Gastrocnemius medialis (tissue), 4 donors: ENCODE measurements at regions not wholly inside any gene's neighbourhood (a gene's known extent, or its start where the extent isn't known, plus 50 kb on each side); places are given as distances from the start of the nearest gene placed in this dataset.

Experiments
- POLR2A ChIP-seq, 2 donors: fragments of 450-650 bp; IDR thresholded peaks; one replicate each; pipeline ENCODE4 v1.6.1; 2017; ENCODE audit warnings: antibody characterized with exemption in 2 of 2, mild to moderate bottlenecking in 2 of 2, moderate library complexity in 2 of 2
- TF ChIP-seq, protein P1 (sequence below), 5 experiments: fragments of 450-650 bp in 3 of 5; fragments of 200-600 bp in 2 of 5; sonication (generic) in 2 of 5; IDR thresholded peaks in 4 of 5; conservative IDR thresholded peaks in 1 of 5; 1 replicate in 4 of 5; 2 replicates in 1 of 5; pipeline ENCODE4 v1.5.1; 2016 to 2019; ENCODE audit warnings: antibody characterized with exemption in 5 of 5, mild to moderate bottlenecking in 3 of 5, moderate library complexity in 3 of 5

DNA sequence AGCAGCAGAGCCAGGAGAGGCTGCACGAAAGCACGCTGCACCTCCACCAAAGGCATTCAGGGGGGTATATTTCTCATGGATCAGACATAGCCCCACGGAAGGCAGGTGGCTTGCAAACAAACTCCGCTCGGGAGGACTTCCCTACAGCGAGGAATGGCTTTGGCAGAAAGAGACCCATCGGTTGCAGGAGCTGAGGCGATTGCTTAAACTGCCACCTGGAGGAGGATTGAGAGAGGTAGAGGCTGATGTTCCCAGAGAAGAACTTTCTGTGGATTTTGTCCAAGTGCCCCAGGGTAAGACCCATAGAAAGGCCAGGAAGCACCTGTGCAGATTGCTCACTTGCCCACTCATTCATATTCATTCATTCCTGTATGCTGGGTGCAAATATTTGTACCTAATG lies 89.1 kb downstream of the NEUROD6 start:
- TF ChIP-seq, protein P1, sequence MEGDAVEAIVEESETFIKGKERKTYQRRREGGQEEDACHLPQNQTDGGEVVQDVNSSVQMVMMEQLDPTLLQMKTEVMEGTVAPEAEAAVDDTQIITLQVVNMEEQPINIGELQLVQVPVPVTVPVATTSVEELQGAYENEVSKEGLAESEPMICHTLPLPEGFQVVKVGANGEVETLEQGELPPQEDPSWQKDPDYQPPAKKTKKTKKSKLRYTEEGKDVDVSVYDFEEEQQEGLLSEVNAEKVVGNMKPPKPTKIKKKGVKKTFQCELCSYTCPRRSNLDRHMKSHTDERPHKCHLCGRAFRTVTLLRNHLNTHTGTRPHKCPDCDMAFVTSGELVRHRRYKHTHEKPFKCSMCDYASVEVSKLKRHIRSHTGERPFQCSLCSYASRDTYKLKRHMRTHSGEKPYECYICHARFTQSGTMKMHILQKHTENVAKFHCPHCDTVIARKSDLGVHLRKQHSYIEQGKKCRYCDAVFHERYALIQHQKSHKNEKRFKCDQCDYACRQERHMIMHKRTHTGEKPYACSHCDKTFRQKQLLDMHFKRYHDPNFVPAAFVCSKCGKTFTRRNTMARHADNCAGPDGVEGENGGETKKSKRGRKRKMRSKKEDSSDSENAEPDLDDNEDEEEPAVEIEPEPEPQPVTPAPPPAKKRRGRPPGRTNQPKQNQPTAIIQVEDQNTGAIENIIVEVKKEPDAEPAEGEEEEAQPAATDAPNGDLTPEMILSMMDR (IDR thresholded peaks at IDR 0.05 in 4 of 5, conservative IDR thresholded peaks at IDR 0.05 in 1 of 5) = no peak
- TF ChIP-seq POLR2A (IDR thresholded peaks at IDR 0.05) = no peak
